DMS53 (cell line): ENCODE measurements at regions not wholly inside any gene's neighbourhood (a gene's known extent, or its start where the extent isn't known, plus 50 kb on each side); places are given as distances from the start of the nearest gene placed in this dataset.
A peak's percentile ranks its signal among the peaks of the same experiment; 100 is the strongest.

Experiments
- DNase-seq: peaks from one replicate; lab custom pipeline; 2025; lab: John Stamatoyannopoulos, UW

GRCh38 chrX:36436361-36436760, 516.8 kb downstream of the CFAP47 start:
- no peak for DNase-seq

GRCh38 chrX:36443007-36443406, 523.5 kb downstream of the CFAP47 start:
- no peak for DNase-seq

- DNase-seq: no peak
Measured at GRCh38 chrX:36445566-36445965, 526.0 kb downstream of the CFAP47 start.

DNA sequence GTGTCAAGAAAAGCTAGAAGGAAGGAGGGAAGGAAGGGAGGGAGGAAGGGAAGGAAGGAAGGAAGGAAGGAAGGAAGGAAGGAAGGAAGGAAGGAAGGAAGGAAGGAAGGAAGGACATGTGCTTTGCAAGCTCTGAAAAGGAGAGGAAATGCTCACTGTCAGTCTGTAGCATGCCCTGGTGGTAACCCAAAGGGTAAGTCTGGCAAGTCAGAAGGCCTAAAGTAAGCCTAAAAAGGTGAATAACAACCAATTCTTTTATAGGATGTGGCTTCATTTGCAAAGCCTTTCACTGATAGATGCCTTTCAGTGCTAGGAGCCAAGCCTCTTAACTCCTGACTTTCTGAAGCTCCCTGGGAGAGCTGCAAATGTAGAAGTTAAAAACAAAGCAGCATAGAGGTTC, 542.6 kb downstream of the CFAP47 start:
- DNase-seq: no peak

- DNase-seq: no peak
Measured at GRCh38 chrX:36480441-36480990, 527.6 kb upstream of the FAM47C start.

GRCh38 chrX:36501169-36501702, 506.9 kb upstream of the FAM47C start:
- no peak for DNase-seq

- no peak for DNase-seq
Measured at GRCh38 chrX:36504625-36505024, 503.5 kb upstream of the FAM47C start.

DNA sequence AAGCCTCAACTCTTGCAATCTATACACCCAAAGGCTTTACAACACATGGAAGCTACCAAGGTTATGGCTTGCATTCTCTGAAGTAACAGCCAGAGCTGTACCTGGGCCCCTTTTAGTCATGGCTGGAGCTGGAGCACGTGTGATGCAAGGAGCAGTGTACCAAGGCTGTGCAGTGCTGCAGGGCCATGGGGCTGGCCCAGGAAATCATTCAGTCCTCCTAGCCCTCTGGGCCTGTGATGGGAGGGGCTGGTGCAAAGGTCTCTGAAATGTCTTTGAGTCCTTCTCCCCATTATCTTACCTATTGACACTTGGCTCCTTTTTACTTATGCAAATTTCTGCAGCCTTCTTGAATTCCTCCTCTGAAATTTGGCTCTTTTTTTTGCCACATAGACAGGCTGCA, 500.1 kb upstream of the FAM47C start:
- no peak for DNase-seq

GRCh38 chrX:36510736-36511135, 497.4 kb upstream of the FAM47C start:
- DNase-seq: no peak

GRCh38 chrX:36528661-36529060, 479.5 kb upstream of the FAM47C start:
- no peak for DNase-seq

DNA sequence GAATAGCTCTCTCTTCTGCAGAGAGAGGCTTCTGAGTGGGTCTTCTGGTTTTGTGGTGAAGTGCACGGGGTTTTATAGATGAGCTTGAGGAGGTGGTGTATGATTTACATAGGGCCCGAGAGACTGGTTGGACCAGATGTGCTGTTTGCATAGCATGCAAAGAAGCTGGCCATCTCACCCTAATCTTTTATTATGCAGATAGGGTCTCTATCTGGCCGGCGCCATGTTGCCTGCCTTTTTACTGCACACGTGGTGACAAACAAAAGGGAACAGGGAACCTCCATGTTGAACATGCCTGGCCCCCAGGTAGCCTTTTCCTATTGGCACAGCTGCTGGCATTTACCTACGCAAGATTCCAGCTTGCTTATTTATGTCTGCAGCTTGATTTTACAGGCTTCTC, 473.3 kb upstream of the FAM47C start:
- no peak for DNase-seq

GRCh38 chrX:36543499-36543898, 464.7 kb upstream of the FAM47C start:
- DNase-seq: peak; percentile 85

GRCh38 chrX:36562986-36563385, 445.2 kb upstream of the FAM47C start:
- no peak for DNase-seq

GRCh38 chrX:36568946-36569345, 439.2 kb upstream of the FAM47C start:
- DNase-seq: peak; percentile 54

- DNase-seq: no peak
Measured at GRCh38 chrX:36573720-36574119, 434.4 kb upstream of the FAM47C start.

DNA sequence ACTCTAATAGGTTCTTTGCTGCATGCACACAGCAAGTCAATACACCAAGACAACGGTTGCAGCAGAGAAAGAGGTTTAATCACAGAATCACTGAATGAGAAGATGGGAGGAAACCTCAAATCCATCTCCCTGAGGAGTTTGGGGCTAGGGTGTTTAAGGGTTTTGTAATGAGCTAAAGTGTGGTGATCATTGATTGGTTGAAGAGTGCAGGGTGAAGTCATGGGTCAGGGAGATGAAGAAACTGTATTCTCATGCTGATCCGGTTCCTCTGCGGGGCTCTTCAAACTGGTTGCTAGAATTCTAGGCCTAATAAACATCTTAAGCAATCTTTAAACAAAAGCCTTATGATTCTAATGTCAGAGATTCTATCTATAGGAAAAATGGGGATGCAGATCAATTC, 432.5 kb upstream of the FAM47C start:
- DNase-seq: no peak

- peak; percentile 44 for DNase-seq
Measured at GRCh38 chrX:36577006-36577405, 431.2 kb upstream of the FAM47C start.

GRCh38 chrX:36581030-36581429, 427.1 kb upstream of the FAM47C start:
- DNase-seq: no peak

GRCh38 chrX:36583674-36584073, 424.5 kb upstream of the FAM47C start:
- DNase-seq: no peak

DNA sequence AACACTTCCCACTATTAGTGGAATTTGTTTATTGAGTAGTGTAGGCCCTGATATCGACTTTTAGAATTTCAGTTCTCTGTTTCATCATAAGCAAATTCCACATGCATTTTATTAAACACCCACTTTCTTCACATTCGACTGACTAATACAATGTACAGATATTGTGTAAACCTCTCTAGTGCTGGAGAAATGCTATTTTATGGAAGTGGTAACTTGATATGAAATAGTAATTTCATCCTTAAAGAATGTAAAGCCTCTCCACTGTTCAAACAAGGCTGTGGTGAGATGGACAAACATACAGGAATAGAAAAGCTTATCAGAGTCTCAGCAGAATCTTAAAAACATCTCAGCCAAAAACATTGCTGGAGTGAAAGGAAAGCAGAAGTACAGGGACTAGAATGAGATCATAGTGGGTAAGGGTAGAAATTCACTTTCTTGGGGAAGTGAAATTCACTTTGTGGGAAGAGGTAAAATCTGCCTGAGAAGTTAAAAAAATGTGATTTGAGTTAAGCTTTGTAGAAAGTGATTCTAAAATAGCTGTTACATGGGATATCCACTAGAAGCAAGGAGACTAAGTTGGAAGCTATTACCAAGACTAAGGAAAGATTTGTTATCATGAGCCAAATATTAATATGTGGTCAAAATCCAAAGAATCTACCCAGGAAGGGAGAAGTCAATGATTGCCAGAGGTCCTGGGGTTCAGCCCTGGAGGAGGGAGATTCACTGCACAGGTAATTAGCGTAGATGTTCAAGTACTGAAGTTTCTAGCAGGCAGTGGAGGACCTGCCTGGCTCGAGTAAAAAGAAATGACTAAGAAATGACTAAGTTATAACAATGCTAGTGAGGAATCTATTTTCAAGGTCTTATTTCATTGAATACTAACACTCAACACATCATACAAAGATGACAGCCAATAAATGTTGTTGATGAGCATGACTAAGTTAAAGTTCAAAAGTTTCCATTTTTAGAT, 398.3 kb upstream of the FAM47C start:
- DNase-seq: peak; percentile 27

DNA sequence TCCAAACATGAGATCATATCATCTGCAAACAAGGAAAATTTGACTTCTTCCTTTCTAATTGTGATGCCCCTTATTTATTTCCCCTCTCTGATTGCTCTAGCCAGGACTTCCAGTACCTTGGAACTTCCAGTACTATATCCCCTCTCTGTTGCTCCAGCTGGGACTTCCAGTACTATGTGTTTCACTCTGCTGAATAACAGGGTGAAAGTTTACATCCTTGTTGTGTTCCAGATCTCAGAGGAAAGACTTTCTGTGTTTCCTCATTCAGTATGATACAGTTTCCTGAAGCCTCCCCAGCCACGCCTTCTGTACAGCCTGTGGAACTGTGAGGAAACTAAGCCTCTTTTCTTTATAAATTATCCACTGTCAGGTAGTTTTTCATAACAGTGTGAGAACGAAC, 381.3 kb upstream of the FAM47C start:
- DNase-seq: no peak

DNA sequence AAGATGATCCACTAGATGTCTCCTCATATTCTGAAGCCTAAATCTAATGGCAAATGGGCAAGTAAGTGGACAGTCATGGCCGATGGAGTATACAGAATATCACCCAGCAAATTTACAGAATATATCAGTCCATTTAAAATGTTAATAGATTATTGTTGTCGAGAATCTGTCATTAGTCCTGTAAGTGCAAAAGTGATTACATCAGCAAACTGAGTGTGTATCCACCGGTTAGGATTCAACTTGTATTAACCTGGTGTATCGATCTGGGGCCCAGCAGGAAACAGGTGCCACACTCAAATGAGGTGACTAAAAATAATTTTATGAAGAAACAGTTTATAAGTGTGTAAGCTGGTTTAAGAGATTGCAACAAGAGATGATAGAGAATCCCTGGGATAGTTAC, 367.9 kb upstream of the FAM47C start:
- DNase-seq: peak; percentile 18

DNA sequence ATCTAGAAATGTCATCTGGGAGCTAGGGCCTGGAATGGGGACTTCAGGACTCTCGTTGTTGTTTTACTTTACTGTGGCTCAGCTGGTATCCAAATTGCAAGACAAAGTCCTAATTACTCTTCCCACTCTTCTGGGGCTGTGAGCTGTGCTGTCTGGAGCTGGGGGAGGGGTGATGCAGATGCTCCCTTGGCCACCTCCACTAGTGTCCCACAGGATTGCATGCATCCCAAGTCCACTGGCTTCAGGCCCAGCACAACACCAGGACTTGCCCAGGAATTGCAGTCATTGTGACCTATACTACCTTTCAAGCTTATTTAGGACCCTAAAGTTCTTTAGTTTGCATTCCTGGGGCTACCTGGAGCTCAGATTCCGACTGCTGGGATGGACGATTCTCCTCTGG, 366.1 kb upstream of the FAM47C start:
- DNase-seq: no peak
